ENCODE measurements at regions not wholly inside any gene's neighbourhood (a gene's known extent, or its start where the extent isn't known, plus 50 kb on each side); places are given as distances from the start of the nearest gene placed in this dataset.

GRCh38 chr9:118318770-118319431 is 614.7 kb downstream of the TLR4 start:
- no peak for DNase-seq

- DNase-seq, result no peak
These were observed 617.6 kb downstream of the TLR4 start for GRCh38 chr9:118321788-118322187.

GRCh38 chr9:118324706-118325105 is 620.5 kb downstream of the TLR4 start:
- DNase-seq, result no peak

GRCh38 chr9:118325757-118326156 is 621.6 kb downstream of the TLR4 start:
- DNase-seq, result no peak

- DNase-seq, result no peak
These were observed 622.1 kb downstream of the TLR4 start for GRCh38 chr9:118326326-118326725.

- DNase-seq, result no peak
These were observed 626.2 kb downstream of the TLR4 start for GRCh38 chr9:118330191-118330986.

GRCh38 chr9:118331622-118332045 is 627.4 kb downstream of the TLR4 start:
- DNase-seq, result no peak

- no peak for DNase-seq
These were observed 632.2 kb downstream of the TLR4 start for GRCh38 chr9:118336250-118336942.

GRCh38 chr9:118336943-118337330 is 632.7 kb downstream of the TLR4 start:
- DNase-seq, result no peak

- DNase-seq, result no peak
These were observed 655.8 kb downstream of the TLR4 start for GRCh38 chr9:118360036-118360435.

- no peak for DNase-seq
These were observed 657.9 kb downstream of the TLR4 start for GRCh38 chr9:118362123-118362522.

- no peak for DNase-seq
These were observed 658.4 kb downstream of the TLR4 start for GRCh38 chr9:118362596-118362995.

GRCh38 chr9:118364266-118365106 is 660.3 kb downstream of the TLR4 start:
- no peak for DNase-seq

GRCh38 chr9:118366228-118366627 is 662.0 kb downstream of the TLR4 start:
- DNase-seq, result no peak

- DNase-seq, result no peak
These were observed 663.2 kb downstream of the TLR4 start for GRCh38 chr9:118367383-118367782.

GRCh38 chr9:118384531-118385100 is 680.4 kb downstream of the TLR4 start:
- DNase-seq, result no peak

- DNase-seq, result no peak
These were observed 691.2 kb downstream of the TLR4 start for GRCh38 chr9:118395415-118395814.

- DNase-seq, result no peak
These were observed 697.3 kb downstream of the TLR4 start for GRCh38 chr9:118401546-118401945.

GRCh38 chr9:118414676-118415075 is 710.5 kb downstream of the TLR4 start:
- no peak for DNase-seq

- DNase-seq, result peak; percentile 4
These were observed 714.8 kb downstream of the TLR4 start for GRCh38 chr9:118418887-118419565.

- no peak for DNase-seq
These were observed 715.5 kb downstream of the TLR4 start for GRCh38 chr9:118419676-118420075.

GRCh38 chr9:118422508-118422907 is 718.3 kb downstream of the TLR4 start:
- DNase-seq, result no peak

Measured in NCI-H774 (cell line).